NCI-H2196 treated with DMSO at 0.1 percent for 48 hours (cell line): ENCODE measurements at regions not wholly inside any gene's neighbourhood (a gene's known extent, or its start where the extent isn't known, plus 50 kb on each side); places are given as distances from the start of the nearest gene placed in this dataset.
"Not testable (repeated sequence)": the region's sequence is repeated elsewhere in the genome, so short reads cannot be mapped to it uniquely, and the experiment has no call there.

ENCODE experiments used
- DNase-seq: peaks from one replicate; lab custom pipeline; 2025; ENCODE audit not compliant: unreplicated experiment; lab: John Stamatoyannopoulos, UW

GRCh38 chr2:56018267-56018666, 94.7 kb upstream of the EFEMP1 start:
- DNase-seq, result no peak

DNA sequence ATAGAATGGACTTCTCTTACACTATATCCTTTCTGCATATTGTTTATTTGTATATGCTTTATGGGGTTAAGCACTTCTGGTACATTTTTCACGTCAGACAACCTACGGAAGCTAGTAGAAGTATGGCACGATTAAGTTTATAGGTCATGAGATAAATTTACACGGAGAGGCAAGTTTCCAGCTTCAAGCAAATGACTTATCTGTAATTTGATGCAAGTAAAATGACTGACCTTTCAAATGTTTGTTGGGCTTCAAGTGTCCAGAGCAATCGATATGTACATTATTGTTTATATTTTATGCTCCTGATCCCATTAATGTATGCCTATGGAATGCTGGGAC, 97.5 kb upstream of the EFEMP1 start:
- DNase-seq, result no peak

DNA sequence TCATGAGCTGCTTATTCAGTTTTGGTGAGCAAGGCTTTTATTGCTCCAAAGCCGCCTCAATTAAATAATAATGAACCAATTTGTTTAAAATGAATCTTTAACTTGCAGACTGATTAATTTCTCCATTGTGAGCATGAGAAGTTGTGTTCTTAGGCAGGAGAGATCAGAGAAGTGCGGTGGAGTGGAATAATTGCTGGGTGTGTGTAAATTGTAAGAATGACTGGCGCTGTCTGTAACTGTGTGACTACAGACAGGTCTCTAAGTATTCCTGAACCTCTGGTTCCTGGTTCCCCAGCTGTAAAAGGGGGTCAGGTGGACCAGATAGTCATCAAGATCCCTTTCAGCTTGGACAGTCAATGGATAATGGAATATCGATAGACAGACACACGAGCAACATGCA, 98.0 kb upstream of the EFEMP1 start:
- DNase-seq, result no peak

DNA sequence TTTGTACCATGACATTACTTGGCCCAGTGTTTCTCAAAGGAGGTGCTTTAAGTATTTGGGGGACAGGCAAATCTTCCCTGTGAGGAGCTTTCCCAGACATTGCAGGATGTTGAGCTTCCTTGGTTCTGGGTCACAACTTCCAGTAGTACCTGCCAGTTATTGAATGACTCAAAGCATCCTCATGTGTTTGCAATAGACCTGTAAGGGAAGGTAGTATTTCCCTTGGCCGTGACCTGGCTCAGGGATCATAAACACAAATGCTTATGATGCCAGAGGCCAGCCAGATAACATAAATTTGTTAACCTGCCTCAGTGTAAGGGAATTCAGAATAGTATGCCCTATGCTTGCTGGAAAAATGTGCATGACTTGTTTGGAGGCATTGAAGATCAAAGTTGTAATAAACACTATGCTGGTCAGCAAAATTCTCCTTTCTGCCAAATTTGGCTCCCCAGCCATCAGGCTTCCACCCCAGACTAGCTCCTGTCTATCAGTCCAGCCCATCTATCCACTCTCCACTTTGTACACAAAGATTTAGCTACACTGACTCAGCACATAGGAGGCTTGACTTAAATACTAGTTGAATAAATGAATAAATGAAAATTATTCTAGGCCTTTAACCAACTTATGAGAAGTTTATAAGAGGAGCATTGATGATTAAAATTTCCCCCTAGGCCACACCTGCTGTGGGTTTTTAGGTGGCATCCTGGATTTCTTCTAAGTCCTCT, 102.0 kb upstream of the EFEMP1 start:
- no peak for DNase-seq

DNA sequence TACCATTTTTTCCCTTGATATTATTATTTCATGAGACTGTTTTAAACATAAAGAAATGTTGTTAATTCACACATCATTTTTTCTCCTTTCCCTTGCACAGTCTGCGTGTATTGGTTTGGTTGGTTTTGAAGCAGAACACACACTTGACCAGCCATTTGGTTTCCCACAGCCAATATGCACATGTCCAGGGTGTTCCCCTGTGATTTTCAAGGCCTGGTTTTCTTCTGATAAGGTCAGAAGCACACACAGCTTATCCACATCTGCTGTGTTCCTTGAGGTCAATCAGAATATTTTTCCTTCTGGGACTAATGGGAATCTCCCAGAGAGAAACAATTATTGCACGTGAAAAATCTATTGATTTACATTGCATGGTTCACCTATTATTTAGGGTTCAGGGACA, 103.2 kb upstream of the EFEMP1 start:
- no peak for DNase-seq

- no peak for DNase-seq
Observed at GRCh38 chr2:56030062-56030461, 106.5 kb upstream of the EFEMP1 start.

DNA sequence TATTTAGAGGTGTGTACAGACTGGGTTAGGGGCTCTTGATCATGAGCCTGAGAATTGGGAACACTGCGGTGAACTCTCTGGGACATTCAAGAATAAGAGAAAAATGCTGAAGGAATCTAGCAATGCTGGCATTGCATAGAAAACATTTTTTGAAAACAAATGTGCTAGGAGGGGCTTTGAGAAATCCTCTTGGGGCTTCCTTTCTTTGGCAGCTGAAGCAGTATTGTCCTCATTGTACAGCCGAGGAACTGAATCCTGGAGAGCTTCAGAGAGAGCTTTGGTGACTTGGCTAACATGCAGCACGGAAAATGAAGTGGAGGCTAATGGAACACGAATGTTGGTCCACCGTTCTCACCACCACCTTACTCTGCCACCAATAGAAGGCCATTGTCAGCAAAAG, 107.3 kb upstream of the EFEMP1 start:
- no peak for DNase-seq

GRCh38 chr2:56034258-56034657, 110.7 kb upstream of the EFEMP1 start:
- no peak for DNase-seq

GRCh38 chr2:56040189-56040588, 116.6 kb upstream of the EFEMP1 start:
- no peak for DNase-seq

DNA sequence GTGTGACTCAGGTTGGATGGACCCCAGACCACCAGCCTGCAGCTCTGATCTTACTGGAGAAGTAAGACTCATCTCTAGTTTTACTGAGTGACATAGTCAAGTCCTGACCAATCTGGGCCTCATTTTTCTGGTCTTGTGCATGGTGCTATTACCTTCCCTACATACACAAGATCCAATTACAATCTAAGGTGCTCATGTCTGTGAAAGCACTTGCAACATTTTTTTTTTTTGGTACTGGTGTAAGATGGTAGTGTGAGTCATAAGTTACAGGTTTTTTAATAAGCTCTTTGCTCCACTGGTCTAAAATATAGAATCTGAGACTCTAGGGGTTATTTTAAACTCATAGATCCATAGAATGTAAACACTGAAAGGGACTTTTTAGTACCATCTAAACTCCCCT, 117.3 kb upstream of the EFEMP1 start:
- DNase-seq, result no peak

DNA sequence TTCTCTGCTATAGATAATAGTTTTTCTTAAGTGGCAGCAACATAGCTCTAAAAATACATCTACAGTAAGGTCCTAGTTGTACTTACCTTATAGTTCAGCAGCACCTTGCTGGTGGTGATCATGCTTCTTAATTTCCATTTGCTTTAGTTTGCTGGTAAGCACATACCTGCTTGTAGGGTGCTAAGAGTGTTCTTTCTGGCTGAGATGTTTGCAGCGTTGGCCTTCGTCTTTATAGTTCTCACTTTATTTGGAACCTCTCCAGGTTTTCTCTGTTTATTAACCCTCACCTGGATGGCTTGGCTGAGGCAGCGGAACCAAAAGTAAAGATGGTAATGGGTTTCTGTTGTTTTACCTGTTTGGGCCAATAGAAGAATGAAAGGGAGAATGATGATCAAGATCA, 123.6 kb upstream of the EFEMP1 start:
- DNase-seq, result no peak

DNA sequence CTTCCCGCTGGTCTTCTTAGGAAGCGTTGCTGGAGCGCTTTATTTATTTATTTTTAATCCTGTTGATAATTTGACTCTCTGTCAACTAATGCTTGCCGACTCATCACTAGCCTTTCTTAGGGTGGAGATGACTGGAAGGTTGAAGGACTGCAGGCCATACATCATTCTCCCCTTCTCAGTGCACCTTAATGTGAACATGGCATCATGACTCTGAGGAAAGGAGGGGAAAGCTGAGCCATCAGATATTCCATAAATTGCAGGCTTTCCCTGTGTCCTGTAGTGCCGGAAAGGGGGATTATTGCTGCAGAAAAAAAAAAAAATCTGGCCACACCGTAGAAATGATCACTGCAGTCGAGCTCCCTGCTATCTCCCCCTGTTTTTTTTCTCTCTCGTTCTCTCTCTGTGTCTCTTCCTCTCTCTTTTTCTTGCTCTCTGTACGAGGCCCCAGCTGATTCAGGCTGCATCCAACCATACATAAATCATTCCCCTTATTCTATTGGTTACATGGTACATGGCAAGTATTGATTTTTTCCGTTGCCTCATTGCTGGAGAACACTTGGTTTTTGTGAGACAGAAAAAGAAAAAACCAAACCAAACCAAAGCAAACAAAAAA, 125.8 kb upstream of the EFEMP1 start:
- no peak for DNase-seq

DNA sequence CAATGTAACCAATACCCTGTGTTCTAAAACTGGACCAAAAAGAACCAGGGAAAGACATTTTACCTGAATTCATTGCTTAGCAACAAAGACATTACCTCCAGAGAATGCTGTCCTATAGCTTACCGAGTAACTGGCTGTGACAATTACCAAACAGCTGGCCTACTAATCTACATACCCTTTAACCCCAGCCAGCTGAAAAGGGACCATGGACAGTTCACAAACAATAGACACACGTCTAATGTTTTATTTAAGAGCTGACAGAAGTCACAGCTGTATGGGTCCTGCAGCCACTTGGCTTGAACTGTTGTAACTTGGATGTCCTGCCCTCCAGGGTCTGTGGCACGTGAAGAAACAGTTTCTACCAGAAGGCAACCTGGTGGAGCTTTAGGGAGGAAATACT, 130.1 kb upstream of the EFEMP1 start:
- DNase-seq, result no peak

GRCh38 chr2:56055405-56055804, 128.4 kb upstream of the CCDC85A start:
- no peak for DNase-seq

DNA sequence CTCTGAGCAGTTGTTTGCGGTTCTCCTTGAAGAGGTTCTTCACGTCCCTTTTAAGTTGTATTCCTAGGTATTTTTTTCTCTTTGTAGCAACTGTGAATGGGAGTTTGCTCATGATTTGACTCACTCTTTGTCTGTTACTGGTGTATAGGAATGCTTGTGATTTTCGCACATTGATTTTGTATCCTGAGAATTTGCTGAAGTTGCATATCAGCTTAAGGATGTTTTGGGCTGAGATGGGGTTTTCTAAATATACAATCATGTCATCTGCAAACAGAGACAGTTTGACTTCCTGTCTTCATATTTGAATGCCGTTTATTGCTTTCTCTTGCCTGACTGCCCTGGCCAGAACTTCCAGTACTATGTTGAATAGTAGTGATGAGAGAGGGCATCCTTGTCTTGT, 122.5 kb upstream of the CCDC85A start:
- not testable (repeated sequence) for DNase-seq

GRCh38 chr2:56068746-56069145, 115.0 kb upstream of the CCDC85A start:
- no peak for DNase-seq

DNA sequence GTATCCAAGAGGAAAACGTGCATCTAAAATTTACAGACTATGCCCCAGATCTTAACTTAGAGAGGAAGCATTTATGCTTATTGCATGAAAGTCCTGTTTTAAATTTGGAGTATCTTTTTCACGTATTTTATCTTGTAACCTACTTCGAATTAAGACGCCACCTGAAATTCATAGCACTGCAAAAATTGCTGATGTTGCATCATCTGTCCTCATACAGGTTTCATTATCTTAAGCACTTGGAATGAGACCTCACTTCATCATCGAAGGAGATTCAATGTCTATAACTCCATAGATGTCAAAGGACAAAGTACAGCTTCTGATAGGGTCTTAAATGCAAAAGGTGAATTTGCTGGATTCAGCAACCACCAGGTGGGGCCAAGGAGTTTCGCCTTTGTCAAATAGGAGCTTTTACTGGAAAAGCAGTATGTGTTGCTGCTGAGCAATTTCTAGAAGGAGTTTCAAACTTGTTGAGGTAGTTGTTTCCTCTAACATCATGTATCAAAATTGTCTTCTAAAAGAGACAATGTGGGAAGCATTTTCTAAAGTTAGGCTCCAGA, 106.4 kb upstream of the CCDC85A start:
- no peak for DNase-seq

- DNase-seq, result no peak
Observed at GRCh38 chr2:56082665-56083064, 101.1 kb upstream of the CCDC85A start.

- DNase-seq, result no peak
Observed at GRCh38 chr2:56084111-56084901, 99.5 kb upstream of the CCDC85A start.

GRCh38 chr2:56086336-56086735, 97.5 kb upstream of the CCDC85A start:
- DNase-seq, result no peak

DNA sequence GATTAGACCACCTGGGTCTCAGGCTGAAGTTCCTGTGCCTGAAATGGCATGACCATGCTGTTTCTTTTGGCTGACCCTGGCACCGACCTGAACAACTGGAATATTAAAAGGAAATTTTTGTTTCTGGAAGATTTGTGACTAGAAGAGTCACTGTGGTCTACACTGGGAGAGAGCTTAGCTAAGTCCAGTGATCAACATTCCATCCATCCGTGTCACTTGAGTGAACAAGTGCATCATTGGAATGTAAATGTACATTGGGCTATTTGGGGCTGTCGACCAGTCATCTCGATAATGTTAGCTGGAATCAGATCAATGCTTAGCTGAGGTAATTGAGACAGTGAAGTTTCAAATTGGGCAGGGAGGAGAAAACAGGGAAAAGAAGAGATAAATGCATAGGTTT, 95.4 kb upstream of the CCDC85A start:
- no peak for DNase-seq

DNA sequence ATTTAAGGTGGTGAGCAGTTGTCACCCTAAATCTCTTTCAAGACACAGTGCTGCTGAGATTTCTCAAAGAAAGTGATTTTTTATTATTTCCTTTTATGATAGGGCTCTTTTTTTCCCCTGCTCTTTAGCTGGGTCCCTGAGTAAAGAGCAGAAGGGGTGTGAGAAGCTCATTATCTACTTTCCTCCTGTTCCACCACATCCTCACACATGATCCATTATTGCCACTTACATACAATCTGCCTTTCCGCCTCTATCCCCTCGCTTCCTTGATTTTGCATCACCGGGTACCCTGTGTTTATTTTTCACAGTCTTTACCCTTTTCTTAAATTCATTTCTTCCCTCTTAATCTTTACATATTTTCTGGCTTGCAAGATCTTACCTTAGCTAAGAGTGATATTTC, 93.9 kb upstream of the CCDC85A start:
- DNase-seq, result no peak
